ENCODE measurements at regions not wholly inside any gene's neighbourhood (a gene's known extent, or its start where the extent isn't known, plus 50 kb on each side); places are given as distances from the start of the nearest gene placed in this dataset.
A peak's percentile ranks its signal among the peaks of the same experiment; 100 is the strongest.
"Not testable (repeated sequence)": the region's sequence is repeated elsewhere in the genome, so short reads cannot be mapped to it uniquely, and the experiment has no call there.

DNA sequence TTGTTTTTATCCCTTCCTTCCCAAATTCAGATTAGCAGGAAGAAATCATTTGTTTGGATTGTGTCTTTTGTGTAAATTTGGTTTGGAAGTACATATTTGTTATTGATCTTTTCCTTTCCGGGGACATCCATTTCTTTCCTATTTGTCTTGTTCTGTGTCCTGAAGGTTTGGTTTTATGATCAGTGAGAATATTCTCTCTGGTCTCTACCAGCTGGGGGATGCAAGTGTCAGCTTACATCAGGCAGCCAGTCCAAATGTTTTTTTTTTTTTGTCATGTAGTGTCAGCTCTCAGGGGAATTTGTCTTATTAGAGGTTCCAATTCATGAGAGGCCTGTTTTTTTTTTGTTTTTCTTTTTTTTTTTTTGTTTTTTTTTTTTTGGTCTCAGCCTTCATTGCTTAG lies 479.2 kb upstream of the LRRC7 start:
- DNase-seq: peak; percentile 43

DNA sequence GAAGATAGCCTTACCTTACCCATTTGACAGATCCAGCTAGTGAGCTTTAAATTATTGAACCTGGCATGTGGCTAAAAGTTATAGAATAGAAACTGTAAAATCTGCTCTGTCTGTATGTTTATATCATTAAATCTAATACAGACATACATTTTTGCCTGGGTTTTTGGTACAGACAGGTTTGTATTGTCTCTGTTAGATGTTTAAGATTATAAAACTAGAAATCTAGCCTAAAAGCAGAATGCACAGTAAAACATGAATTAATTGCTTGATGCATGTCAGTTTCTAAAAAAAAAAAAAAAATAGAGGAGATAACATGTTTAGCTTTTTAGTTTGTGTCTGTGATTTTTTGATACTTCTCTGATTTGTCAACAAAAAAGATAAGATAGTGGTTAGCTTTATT lies 477.6 kb upstream of the LRRC7 start:
- DNase-seq: no peak

DNA sequence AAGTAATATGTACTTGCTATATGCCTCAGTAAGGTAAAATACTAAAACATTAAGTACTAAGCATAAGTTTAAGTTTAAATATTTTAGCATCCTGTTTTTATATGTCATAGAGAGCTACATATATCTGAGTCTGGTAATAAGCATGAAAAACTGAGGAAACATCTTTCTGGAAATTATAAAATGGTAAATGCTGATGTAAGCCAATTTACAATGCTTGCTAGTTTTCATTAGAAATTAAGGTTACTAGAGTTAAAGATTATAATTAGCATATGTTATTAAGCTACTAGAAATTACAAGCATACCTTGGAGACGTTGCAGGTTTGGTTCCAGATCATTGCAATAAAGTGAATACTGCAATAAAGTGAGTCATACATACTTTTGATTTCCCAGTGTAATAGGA lies 477.0 kb upstream of the LRRC7 start:
- DNase-seq: no peak

DNA sequence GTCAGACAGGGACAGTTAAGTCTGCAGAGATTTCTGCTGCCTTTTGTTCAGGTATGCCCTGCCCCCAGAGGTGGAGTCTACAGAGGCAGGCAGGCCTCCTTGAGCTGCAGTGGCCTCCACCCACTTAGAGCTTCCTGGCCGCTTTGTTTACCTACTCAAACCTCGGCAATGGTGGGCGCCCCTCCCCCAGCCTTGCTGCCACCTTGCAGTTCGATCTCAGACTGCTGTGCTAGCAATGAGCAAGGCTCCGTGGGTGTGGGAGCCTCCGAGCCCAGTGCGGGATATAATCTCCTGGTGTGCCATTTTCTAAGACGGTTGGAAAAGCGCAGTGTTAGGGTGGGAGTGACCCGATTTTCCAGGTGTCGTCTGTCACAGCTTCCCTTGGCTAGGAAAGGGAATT lies 465.7 kb upstream of the LRRC7 start:
- DNase-seq: not testable (repeated sequence)

DNA sequence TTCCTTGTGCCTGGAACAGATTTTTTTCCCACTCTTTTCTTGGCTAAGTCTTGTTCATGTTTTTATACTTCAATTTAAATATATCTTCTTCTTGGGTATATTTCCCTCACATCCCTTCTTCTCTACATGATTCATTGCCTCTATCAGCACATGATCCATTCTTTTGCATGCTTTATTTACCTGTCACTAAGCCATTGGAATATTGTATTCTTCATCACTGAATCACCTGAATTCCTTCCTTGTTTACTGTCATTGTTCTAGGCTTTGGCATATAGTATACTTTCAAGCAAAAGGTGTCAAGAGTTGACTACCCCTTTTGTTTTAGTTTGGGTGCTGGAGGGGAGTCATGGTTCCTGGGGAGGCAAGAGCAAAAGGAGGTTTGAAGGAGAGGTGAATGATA lies 464.5 kb upstream of the LRRC7 start:
- DNase-seq: no peak

GRCh38 chr1:69103705-69104385 lies 463.9 kb upstream of the LRRC7 start:
- no peak for DNase-seq

DNA sequence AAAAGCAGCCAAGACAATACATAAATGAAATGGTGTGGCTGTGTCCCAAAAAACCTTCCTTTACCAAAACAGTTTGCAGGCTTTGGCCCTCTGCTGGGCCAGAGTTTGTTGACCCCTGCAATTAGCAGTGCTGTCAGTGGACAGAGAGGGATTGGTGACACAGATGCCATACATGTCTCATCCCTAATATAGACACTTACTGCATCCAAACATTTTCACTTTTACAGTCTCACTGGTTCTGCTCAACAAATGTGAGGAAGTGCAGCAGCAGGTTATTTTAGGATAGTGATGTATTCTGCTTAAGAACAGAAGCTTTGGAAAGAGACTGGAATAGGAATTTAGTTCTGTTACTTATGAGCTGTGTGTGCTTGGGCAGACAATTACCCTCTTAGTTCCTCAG lies 462.8 kb upstream of the LRRC7 start:
- DNase-seq: no peak

- DNase-seq: no peak
These were observed 458.4 kb upstream of the LRRC7 start for GRCh38 chr1:69109277-69109676.

GRCh38 chr1:69110851-69111250 lies 456.9 kb upstream of the LRRC7 start:
- DNase-seq: peak; percentile 4

DNA sequence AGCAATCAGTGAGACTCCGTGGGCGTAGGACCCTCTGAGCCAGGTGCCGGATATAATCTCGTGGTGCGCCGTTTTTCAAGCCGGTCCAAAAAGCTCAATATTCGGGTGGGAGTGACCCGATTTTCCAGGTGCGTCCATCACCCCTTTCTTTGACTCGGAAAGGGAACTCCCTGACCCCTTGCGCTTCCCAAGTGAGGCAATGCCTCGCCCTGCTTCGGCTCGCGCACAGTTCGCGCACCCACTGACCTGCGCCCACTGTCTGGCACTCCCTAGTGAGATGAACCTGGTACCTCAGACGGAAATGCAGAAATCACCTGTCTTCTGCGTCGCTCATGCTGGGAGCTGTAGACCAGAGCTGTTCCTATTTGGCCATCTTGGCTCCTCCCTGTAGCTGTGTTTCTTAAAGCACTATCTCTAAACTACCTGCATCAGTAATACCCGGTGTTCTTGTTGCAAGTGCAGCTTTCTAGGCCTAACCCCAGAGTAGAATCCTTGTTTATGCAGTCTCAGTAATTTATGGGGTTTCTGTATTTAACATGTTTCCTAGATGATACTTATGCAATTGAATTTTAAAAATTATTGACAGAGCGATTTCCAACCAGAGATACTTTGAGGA lies 447.5 kb upstream of the LRRC7 start:
- not testable (repeated sequence) for DNase-seq

DNA sequence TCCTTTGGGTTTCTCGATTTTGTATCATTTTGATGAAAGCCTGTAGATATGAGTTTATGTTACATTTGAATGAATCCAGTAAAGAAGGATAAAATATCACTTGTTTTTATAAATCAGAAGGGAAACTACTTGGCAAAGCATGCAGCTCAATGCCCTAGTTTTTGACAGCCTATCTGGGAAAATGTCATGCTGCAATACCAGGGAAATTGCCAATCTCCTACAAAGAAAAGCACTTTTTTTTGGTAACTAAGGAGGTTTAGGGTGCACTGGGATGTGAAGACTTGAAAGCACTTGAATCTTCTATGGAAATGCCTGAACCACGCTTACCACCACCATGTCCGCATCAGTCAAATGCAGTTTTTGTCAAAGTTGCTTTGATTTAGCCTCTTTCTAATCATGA lies 446.9 kb upstream of the LRRC7 start:
- DNase-seq: no peak

GRCh38 chr1:69121723-69122122 lies 446.0 kb upstream of the LRRC7 start:
- DNase-seq: no peak

DNA sequence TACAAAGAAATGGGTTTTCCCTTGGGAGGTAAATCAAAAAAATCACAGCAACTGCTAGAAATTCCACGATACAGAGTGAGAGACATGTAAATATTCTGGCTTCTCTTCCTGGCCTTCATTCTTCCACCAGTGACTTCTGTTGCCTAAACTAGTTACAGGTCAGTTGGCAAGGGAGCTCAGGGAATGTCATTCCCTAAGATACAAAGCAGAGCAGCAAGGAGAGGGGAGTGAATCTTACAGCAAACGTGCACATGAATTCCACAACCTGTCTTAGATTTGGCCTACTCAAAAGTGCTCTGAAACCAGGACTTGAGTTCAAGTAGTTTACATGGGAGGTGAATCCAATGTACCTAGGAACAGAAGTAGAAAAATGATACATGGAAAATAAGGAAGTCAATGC lies 445.3 kb upstream of the LRRC7 start:
- no peak for DNase-seq

DNA sequence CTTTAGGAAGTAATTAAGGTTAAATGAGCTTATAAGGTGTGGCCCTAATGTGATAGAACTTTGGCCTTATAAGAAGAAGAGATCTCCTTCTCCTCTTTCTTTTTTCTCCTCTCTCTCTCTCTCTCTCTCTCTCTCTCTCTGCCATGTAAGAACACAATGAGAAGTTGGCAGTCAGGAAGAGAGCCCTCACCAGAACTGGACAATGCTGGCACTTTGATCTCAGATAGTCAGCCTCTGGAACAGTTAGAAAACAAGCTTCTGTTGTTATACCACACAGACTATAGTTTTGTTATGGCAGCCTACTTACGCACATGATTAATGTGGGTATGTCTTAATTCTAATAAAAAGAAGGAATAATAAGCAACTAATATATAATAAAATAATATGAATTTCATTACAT lies 444.2 kb upstream of the LRRC7 start:
- no peak for DNase-seq

GRCh38 chr1:69126796-69127195 lies 440.9 kb upstream of the LRRC7 start:
- DNase-seq: no peak

- no peak for DNase-seq
These were observed 439.5 kb upstream of the LRRC7 start for GRCh38 chr1:69128204-69128603.

DNA sequence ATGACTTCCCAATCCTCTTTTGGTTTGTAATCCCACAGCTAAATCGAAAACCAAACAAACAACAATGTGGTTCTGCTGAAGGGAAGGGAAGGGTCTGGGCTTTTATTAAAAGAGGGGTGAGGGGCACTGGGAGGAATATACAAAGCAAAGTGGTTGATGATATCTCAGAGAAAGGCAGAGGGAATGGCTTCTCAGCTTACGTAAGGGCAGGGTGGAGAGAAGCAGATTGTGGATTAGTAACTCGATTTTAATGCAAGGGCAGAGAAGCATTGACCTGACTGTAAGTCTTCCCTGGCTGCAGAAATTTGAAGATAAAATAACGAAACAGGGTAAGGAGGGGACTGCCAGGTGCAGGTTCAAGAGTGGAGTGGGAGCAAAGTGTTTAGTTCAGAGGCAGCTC lies 438.2 kb upstream of the LRRC7 start:
- peak; percentile 36 for DNase-seq

- no peak for DNase-seq
These were observed 429.6 kb upstream of the LRRC7 start for GRCh38 chr1:69138172-69138571.

GRCh38 chr1:69139007-69139406 lies 428.7 kb upstream of the LRRC7 start:
- no peak for DNase-seq

DNA sequence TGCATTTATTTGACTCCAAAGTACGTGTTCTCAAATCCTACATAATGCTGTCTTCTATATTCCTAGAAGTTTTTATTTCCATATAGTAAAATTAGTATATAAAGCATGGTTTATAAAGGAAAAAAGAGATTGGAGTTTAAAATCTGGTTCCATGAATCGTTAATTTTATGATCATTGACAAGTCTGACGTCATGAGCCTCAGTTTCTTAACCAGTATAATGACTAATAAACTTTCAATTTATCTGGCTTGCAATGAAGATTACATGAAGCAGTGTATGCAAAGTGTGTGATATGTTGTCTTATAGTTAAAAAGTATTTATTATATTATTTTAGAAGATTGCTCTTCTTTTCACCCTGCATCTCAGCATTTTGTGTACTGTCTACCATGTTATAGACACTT lies 421.4 kb upstream of the LRRC7 start:
- DNase-seq: no peak

DNA sequence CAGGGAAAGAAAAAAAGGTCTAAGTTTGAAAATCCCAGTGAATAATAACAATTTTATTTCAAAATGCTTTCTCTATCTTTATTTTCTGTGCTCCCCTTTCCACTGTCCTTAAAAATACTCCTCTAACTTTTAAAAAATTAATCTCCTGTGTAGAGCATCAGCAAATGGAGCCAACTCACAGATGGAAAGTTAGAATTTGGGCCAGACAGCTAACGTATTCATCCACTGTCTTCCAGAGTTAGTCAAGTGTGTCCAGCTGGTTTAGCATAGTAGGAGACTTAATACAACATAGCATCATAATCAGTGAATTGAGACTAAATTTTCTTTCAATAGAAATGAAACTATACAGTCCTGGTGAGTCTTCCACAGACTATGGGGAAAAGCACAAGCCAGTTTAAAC lies 419.0 kb upstream of the LRRC7 start:
- no peak for DNase-seq

GRCh38 chr1:69157046-69157756 lies 410.5 kb upstream of the LRRC7 start:
- no peak for DNase-seq

- no peak for DNase-seq
These were observed 404.5 kb upstream of the LRRC7 start for GRCh38 chr1:69163241-69163640.

DNA sequence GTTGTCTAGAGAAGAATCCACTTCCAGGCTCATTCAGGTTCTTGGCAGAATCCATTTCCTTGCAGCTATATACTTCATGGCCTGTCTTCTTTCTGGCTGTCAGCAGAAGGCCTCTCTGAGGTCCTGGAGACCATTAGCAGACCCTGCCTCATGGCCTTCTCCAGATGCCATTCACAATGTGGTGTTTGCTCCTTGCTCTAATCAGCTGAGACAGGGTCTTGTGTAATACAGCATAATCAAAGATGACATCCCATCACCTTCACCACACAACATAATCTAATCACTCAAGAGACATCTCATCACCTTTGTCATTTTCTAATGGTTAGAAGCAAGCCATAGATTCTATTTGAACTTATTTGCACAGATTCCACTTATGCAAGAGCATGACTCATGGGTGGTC lies 403.9 kb upstream of the LRRC7 start:
- no peak for DNase-seq

GRCh38 chr1:69167876-69168275 lies 399.8 kb upstream of the LRRC7 start:
- no peak for DNase-seq

All from NCI-H69 (cell line).